ENCODE measurements at regions not wholly inside any gene's neighbourhood (a gene's known extent, or its start where the extent isn't known, plus 50 kb on each side); places are given as distances from the start of the nearest gene placed in this dataset.

- no peak for TF ChIP-seq CTCF (IDR thresholded peaks at IDR 0.05)
- TF ChIP-seq POLR2A (IDR thresholded peaks at IDR 0.05), result no peak
- no peak for TF ChIP-seq POLR2AphosphoS5 (IDR thresholded peaks at IDR 0.05)
- no peak for TF ChIP-seq EP300 (IDR thresholded peaks at IDR 0.05; ENCODE audit: low read depth)
Measured at GRCh38 chr15:54707805-54708752, 488.7 kb downstream of the RSL24D1 start.
